A549 (cell line): ENCODE measurements at regions not wholly inside any gene's neighbourhood (a gene's known extent, or its start where the extent isn't known, plus 50 kb on each side); places are given as distances from the start of the nearest gene placed in this dataset.

ENCODE experiments used
- FOSL2 ChIP-seq, 2 experiments: fragments of 450-650 bp in 1 of 2; fragments of >200 bp in 1 of 2; sonication (Bioruptor Twin) in 1 of 2; formaldehyde crosslinking; IDR thresholded peaks; 2 replicates each; pipeline versions ENCODE4 v1.5.0 to v1.6.1; 2016 to 2020; ENCODE audit warnings: mild to moderate bottlenecking in 1 of 2, moderate library complexity in 1 of 2
- FOXS1 ChIP-seq: fragments of 250-450 bp; sonication (Bioruptor Pico); IDR thresholded peaks from 2 replicates; pipeline ENCODE4 v1.5.0; 2020; ENCODE audit warnings: mild to moderate bottlenecking, moderate library complexity
- JUNB ChIP-seq: fragments of >200 bp; sonication (Bioruptor Twin); formaldehyde crosslinking; IDR thresholded peaks from 2 replicates; pipeline ENCODE4 v1.6.1; 2016
- KDM5A ChIP-seq: fragments of 200-600 bp; sonication (generic); IDR thresholded peaks from 2 replicates; pipeline ENCODE4 v1.6.1; 2016; ENCODE audit warnings: antibody characterized with exemption, mild to moderate bottlenecking
- NPAS2 ChIP-seq: fragments of 250-450 bp; sonication (Bioruptor Pico); IDR thresholded peaks from 2 replicates; pipeline ENCODE4 v1.8.0; 2022; ENCODE audit warnings: mild to moderate bottlenecking, moderate library complexity, borderline replicate concordance
- NR3C1 ChIP-seq: fragments of >200 bp; sonication (Bioruptor Twin); formaldehyde crosslinking; IDR thresholded peaks from 3 replicates; pipeline ENCODE4 v1.6.1; 2017
- POLR2A ChIP-seq: IDR thresholded peaks from 2 replicates; pipeline ENCODE4 v1.6.1; 2012; ENCODE audit warnings: mild to moderate bottlenecking, low read length
- ZNF302 ChIP-seq: fragments of 250-450 bp; sonication (Bioruptor Pico); IDR thresholded peaks from 2 replicates; pipeline ENCODE4 v1.9.0; 2021; ENCODE audit warnings: inconsistent platforms, mild to moderate bottlenecking, moderate library complexity
- TF ChIP-seq, protein P1 (sequence below): fragments of >200 bp; sonication (Bioruptor Twin); formaldehyde crosslinking; IDR thresholded peaks from 3 replicates; pipeline ENCODE4 v1.5.1; 2016
- TF ChIP-seq, protein P2 (sequence below): IDR thresholded peaks from 2 replicates; pipeline ENCODE4 v1.6.1; 2012
- TF ChIP-seq, protein P3 (sequence below): fragments of 250-450 bp; sonication (Bioruptor Pico); IDR thresholded peaks from 2 replicates; pipeline ENCODE4 v1.5.0; 2020; ENCODE audit warnings: low read depth, mild to moderate bottlenecking, moderate library complexity
- TF ChIP-seq, protein P4 (sequence below): fragments of 250-450 bp; sonication (Bioruptor Pico); IDR thresholded peaks from 2 replicates; pipeline ENCODE4 v1.5.0; 2021; ENCODE audit warnings: mild to moderate bottlenecking, moderate library complexity, borderline replicate concordance
- TF ChIP-seq, protein P5 (sequence below): fragments of 450-650 bp; IDR thresholded peaks from 2 replicates; pipeline ENCODE4 v1.6.1; 2014; ENCODE audit warnings: antibody characterized with exemption
- TF ChIP-seq, protein P6 (sequence below): fragments of 200-600 bp; sonication (generic); IDR thresholded peaks from 2 replicates; pipeline ENCODE4 v1.6.1; 2016; ENCODE audit warnings: antibody characterized with exemption, mild to moderate bottlenecking, moderate library complexity

DNA sequence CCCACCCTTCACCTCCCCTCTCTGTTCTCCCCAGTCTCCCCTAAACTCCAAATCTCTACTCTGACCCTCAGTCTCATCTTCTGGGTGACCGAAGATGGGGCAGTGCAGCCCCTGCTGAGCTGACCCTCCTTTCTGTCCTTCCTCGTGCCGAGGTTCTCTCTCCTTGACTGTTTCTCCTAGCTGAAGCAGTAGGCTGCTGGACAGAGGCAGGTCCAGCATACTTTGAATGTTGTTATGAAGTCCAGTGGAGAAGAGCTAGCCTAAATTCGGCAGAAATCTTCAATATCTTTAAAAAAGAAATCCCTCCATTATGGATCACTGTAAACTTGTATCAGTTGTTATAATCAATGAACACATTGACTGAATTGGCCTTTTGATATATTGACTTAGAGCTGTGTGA, 63.2 kb downstream of the RRM2 start:
- TF ChIP-seq, protein P1, sequence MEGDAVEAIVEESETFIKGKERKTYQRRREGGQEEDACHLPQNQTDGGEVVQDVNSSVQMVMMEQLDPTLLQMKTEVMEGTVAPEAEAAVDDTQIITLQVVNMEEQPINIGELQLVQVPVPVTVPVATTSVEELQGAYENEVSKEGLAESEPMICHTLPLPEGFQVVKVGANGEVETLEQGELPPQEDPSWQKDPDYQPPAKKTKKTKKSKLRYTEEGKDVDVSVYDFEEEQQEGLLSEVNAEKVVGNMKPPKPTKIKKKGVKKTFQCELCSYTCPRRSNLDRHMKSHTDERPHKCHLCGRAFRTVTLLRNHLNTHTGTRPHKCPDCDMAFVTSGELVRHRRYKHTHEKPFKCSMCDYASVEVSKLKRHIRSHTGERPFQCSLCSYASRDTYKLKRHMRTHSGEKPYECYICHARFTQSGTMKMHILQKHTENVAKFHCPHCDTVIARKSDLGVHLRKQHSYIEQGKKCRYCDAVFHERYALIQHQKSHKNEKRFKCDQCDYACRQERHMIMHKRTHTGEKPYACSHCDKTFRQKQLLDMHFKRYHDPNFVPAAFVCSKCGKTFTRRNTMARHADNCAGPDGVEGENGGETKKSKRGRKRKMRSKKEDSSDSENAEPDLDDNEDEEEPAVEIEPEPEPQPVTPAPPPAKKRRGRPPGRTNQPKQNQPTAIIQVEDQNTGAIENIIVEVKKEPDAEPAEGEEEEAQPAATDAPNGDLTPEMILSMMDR, result no peak
- TF ChIP-seq FOSL2 (IDR thresholded peaks at IDR 0.05), result no peak
- no peak for TF ChIP-seq FOSL2 (CRISPR knock-in tag; IDR thresholded peaks at IDR 0.05)
- TF ChIP-seq, protein P2, sequence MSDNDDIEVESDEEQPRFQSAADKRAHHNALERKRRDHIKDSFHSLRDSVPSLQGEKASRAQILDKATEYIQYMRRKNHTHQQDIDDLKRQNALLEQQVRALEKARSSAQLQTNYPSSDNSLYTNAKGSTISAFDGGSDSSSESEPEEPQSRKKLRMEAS, result no peak
- TF ChIP-seq, protein P3, sequence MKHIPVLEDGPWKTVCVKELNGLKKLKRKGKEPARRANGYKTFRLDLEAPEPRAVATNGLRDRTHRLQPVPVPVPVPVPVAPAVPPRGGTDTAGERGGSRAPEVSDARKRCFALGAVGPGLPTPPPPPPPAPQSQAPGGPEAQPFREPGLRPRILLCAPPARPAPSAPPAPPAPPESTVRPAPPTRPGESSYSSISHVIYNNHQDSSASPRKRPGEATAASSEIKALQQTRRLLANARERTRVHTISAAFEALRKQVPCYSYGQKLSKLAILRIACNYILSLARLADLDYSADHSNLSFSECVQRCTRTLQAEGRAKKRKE (CRISPR knock-in tag), result no peak
- TF ChIP-seq ZNF302, result no peak
- TF ChIP-seq, protein P4, sequence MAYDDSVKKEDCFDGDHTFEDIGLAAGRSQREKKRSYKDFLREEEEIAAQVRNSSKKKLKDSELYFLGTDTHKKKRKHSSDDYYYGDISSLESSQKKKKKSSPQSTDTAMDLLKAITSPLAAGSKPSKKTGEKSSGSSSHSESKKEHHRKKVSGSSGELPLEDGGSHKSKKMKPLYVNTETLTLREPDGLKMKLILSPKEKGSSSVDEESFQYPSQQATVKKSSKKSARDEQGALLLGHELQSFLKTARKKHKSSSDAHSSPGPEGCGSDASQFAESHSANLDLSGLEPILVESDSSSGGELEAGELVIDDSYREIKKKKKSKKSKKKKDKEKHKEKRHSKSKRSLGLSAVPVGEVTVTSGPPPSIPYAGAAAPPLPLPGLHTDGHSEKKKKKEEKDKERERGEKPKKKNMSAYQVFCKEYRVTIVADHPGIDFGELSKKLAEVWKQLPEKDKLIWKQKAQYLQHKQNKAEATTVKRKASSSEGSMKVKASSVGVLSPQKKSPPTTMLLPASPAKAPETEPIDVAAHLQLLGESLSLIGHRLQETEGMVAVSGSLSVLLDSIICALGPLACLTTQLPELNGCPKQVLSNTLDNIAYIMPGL (CRISPR knock-in tag), result no peak
- no peak for TF ChIP-seq NPAS2 (CRISPR knock-in tag)
- TF ChIP-seq, protein P5, sequence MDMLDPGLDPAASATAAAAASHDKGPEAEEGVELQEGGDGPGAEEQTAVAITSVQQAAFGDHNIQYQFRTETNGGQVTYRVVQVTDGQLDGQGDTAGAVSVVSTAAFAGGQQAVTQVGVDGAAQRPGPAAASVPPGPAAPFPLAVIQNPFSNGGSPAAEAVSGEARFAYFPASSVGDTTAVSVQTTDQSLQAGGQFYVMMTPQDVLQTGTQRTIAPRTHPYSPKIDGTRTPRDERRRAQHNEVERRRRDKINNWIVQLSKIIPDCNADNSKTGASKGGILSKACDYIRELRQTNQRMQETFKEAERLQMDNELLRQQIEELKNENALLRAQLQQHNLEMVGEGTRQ, result no peak
- TF ChIP-seq FOXS1 (CRISPR knock-in tag), result no peak
- TF ChIP-seq, protein P6, sequence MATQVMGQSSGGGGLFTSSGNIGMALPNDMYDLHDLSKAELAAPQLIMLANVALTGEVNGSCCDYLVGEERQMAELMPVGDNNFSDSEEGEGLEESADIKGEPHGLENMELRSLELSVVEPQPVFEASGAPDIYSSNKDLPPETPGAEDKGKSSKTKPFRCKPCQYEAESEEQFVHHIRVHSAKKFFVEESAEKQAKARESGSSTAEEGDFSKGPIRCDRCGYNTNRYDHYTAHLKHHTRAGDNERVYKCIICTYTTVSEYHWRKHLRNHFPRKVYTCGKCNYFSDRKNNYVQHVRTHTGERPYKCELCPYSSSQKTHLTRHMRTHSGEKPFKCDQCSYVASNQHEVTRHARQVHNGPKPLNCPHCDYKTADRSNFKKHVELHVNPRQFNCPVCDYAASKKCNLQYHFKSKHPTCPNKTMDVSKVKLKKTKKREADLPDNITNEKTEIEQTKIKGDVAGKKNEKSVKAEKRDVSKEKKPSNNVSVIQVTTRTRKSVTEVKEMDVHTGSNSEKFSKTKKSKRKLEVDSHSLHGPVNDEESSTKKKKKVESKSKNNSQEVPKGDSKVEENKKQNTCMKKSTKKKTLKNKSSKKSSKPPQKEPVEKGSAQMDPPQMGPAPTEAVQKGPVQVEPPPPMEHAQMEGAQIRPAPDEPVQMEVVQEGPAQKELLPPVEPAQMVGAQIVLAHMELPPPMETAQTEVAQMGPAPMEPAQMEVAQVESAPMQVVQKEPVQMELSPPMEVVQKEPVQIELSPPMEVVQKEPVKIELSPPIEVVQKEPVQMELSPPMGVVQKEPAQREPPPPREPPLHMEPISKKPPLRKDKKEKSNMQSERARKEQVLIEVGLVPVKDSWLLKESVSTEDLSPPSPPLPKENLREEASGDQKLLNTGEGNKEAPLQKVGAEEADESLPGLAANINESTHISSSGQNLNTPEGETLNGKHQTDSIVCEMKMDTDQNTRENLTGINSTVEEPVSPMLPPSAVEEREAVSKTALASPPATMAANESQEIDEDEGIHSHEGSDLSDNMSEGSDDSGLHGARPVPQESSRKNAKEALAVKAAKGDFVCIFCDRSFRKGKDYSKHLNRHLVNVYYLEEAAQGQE, result no peak
- TF ChIP-seq POLR2A, result no peak
- no peak for TF ChIP-seq KDM5A
- TF ChIP-seq NR3C1, result no peak
- no peak for TF ChIP-seq JUNB
